K562 (cell line): ENCODE measurements at regions not wholly inside any gene's neighbourhood (a gene's known extent, or its start where the extent isn't known, plus 50 kb on each side); places are given as distances from the start of the nearest gene placed in this dataset.
A peak's percentile ranks its signal among the peaks of the same experiment; 100 is the strongest.

Experiments
- ASH1L ChIP-seq: fragments of 450-650 bp; IDR thresholded peaks from 2 replicates; pipeline ENCODE4 v1.6.1; 2018; ENCODE audit warnings: borderline replicate concordance, mild to moderate bottlenecking, low read depth; ENCODE audit not compliant: partially characterized antibody
- BDP1 ChIP-seq: IDR thresholded peaks from 3 replicates; pipeline ENCODE4 v1.6.1; 2011; ENCODE audit not compliant: insufficient read length, insufficient read depth
- FIP1L1 ChIP-seq: fragments of 200-400 bp; formaldehyde crosslinking; IDR thresholded peaks from 2 replicates; pipeline ENCODE4 v1.6.1; 2018; ENCODE audit warnings: mild to moderate bottlenecking, low read depth, low read length; ENCODE audit not compliant: poor library complexity, severe bottlenecking
- FOS ChIP-seq: IDR thresholded peaks from 3 replicates; pipeline ENCODE4 v1.6.1; 2011; ENCODE audit not compliant: insufficient read length; ENCODE audit errors: extremely low read depth
- HDGF ChIP-seq: fragments of 450-650 bp; IDR thresholded peaks from 2 replicates; pipeline ENCODE4 v1.6.1; 2016
- RBM22 ChIP-seq: fragments of 200-400 bp; formaldehyde crosslinking; IDR thresholded peaks from 2 replicates; pipeline ENCODE4 v1.6.1; 2018; ENCODE audit warnings: low read length, low read depth; ENCODE audit not compliant: poor library complexity, severe bottlenecking
- RBM34 ChIP-seq: fragments of 200-400 bp; formaldehyde crosslinking; IDR thresholded peaks from 2 replicates; pipeline ENCODE4 v1.6.1; 2018; ENCODE audit warnings: low read length, borderline replicate concordance; ENCODE audit not compliant: insufficient read depth
- SMARCC2 ChIP-seq: fragments of 450-650 bp; IDR thresholded peaks from 2 replicates; pipeline ENCODE4 v1.6.1; 2017; ENCODE audit warnings: antibody characterized with exemption, moderate library complexity, mild to moderate bottlenecking, low read depth
- SRSF1 ChIP-seq: fragments of 200-400 bp; formaldehyde crosslinking; IDR thresholded peaks from 2 replicates; pipeline ENCODE4 v1.6.1; 2017; ENCODE audit warnings: mild to moderate bottlenecking, low read depth, low read length, moderate library complexity
- ZC3H4 ChIP-seq: sonication (generic); formaldehyde crosslinking; IDR thresholded peaks from 2 replicates; pipeline ENCODE4 v1.9.0; 2021; ENCODE audit warnings: missing genetic modification reagents, borderline replicate concordance
- ZNF124 ChIP-seq: sonication (generic); formaldehyde crosslinking; IDR thresholded peaks from 2 replicates; pipeline ENCODE4 v1.8.1; 2022; ENCODE audit warnings: missing genetic modification reagents
- ZNF146 ChIP-seq: IDR thresholded peaks from one replicate; pipeline ENCODE4 v1.6.1; 2018; ENCODE audit warnings: missing compliant biosample characterization; ENCODE audit not compliant: unreplicated experiment
- ZNF507 ChIP-seq: conservative IDR thresholded peaks from 2 replicates; pipeline ENCODE4 v1.6.1; 2017; ENCODE audit warnings: missing genetic modification characterization, missing compliant biosample characterization
- ZNF551 ChIP-seq: fragments of 250-450 bp; sonication (Bioruptor Pico); IDR thresholded peaks from 2 replicates; pipeline ENCODE4 v1.5.0; 2021; ENCODE audit warnings: mild to moderate bottlenecking, moderate library complexity
- TF ChIP-seq, protein P1 (sequence below): fragments of 250-450 bp; sonication (Bioruptor Pico); IDR thresholded peaks from 2 replicates; pipeline ENCODE4 v1.4.0; 2020; ENCODE audit warnings: mild to moderate bottlenecking, moderate library complexity
- TF ChIP-seq, protein P2 (sequence below): fragments of 450-650 bp; formaldehyde crosslinking; IDR thresholded peaks from 2 replicates; pipeline ENCODE4 v1.4.0; 2020; ENCODE audit warnings: mild to moderate bottlenecking
- TF ChIP-seq, protein P3 (sequence below): fragments of 250-450 bp; sonication (Bioruptor Pico); IDR thresholded peaks from 2 replicates; pipeline ENCODE4 v1.8.0; 2021; ENCODE audit warnings: mild to moderate bottlenecking, moderate library complexity
- TF ChIP-seq, protein P4 (sequence below), 3 experiments: fragments of 200-800 bp in 1 of 3; fragments of 250-450 bp in 1 of 3; fragments of 450-650 bp in 1 of 3; sonication (Bioruptor Pico) in 1 of 3; sonication (Bioruptor generic) in 1 of 3; formaldehyde crosslinking in 1 of 3; IDR thresholded peaks; 2 replicates each; pipeline versions ENCODE4 v1.6.1 to v1.8.0; 2016 to 2022; ENCODE audit warnings: mild to moderate bottlenecking in 2 of 3, missing genetic modification characterization in 2 of 3, missing compliant biosample characterization in 1 of 3, moderate library complexity in 1 of 3

DNA sequence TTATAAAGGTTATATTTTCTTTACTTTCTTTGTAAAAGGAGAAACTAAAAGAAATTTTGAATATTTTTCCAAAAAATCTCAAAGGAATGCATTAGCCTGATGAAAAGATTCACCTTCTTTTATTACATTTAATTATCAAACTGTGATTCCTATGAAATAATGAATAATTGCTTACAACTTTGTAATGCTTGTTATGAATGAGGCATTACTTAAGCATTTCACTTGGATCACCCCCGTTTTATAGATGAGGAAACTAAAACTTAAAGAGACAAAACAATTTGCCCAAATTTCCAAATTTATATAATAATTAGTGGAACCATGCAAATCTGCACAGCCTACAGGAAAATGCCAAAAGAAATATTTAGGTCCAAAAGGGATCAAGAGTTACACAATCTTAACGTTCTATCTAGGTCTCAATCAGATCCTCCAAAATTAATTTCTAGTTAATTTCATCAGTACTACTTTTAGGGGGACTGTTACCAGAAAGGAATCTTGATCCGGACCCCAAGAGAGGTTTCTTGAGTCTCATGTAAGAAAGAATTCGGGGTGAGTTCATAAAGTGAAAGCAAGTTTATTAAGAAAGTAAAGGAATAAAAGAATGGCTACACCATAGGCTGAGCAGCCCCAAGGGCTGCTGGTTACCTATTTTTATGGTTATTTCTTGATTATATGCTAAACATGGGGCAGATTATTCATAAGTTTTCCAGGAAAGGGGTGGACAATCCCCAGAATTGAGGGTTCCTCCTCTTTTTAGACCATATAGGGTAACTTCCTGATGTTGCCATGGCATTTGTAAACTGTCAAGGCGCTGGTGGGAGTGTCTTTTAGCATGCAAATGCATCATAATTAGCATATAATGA lies 288.0 kb downstream of the ADGB start (continued):
- no peak for TF ChIP-seq SRSF1
- no peak for TF ChIP-seq RBM22
- TF ChIP-seq, protein P1, sequence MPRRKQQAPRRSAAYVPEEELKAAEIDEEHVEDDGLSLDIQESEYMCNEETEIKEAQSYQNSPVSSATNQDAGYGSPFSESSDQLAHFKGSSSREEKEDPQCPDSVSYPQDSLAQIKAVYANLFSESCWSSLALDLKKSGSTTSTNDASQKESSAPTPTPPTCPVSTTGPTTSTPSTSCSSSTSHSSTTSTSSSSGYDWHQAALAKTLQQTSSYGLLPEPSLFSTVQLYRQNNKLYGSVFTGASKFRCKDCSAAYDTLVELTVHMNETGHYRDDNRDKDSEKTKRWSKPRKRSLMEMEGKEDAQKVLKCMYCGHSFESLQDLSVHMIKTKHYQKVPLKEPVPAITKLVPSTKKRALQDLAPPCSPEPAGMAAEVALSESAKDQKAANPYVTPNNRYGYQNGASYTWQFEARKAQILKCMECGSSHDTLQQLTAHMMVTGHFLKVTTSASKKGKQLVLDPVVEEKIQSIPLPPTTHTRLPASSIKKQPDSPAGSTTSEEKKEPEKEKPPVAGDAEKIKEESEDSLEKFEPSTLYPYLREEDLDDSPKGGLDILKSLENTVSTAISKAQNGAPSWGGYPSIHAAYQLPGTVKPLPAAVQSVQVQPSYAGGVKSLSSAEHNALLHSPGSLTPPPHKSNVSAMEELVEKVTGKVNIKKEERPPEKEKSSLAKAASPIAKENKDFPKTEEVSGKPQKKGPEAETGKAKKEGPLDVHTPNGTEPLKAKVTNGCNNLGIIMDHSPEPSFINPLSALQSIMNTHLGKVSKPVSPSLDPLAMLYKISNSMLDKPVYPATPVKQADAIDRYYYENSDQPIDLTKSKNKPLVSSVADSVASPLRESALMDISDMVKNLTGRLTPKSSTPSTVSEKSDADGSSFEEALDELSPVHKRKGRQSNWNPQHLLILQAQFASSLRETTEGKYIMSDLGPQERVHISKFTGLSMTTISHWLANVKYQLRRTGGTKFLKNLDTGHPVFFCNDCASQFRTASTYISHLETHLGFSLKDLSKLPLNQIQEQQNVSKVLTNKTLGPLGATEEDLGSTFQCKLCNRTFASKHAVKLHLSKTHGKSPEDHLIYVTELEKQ: peak; percentile 85
- TF ChIP-seq, protein P2, sequence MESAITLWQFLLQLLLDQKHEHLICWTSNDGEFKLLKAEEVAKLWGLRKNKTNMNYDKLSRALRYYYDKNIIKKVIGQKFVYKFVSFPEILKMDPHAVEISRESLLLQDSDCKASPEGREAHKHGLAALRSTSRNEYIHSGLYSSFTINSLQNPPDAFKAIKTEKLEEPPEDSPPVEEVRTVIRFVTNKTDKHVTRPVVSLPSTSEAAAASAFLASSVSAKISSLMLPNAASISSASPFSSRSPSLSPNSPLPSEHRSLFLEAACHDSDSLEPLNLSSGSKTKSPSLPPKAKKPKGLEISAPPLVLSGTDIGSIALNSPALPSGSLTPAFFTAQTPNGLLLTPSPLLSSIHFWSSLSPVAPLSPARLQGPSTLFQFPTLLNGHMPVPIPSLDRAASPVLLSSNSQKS (CRISPR knock-in tag): no peak; the same call in none of the 2 replicates
- TF ChIP-seq FIP1L1: no peak
- TF ChIP-seq BDP1: no peak
- TF ChIP-seq, protein P3, sequence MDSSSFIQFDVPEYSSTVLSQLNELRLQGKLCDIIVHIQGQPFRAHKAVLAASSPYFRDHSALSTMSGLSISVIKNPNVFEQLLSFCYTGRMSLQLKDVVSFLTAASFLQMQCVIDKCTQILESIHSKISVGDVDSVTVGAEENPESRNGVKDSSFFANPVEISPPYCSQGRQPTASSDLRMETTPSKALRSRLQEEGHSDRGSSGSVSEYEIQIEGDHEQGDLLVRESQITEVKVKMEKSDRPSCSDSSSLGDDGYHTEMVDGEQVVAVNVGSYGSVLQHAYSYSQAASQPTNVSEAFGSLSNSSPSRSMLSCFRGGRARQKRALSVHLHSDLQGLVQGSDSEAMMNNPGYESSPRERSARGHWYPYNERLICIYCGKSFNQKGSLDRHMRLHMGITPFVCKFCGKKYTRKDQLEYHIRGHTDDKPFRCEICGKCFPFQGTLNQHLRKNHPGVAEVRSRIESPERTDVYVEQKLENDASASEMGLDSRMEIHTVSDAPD: peak; percentile 63
- no peak for TF ChIP-seq FOS
- TF ChIP-seq, protein P4, sequence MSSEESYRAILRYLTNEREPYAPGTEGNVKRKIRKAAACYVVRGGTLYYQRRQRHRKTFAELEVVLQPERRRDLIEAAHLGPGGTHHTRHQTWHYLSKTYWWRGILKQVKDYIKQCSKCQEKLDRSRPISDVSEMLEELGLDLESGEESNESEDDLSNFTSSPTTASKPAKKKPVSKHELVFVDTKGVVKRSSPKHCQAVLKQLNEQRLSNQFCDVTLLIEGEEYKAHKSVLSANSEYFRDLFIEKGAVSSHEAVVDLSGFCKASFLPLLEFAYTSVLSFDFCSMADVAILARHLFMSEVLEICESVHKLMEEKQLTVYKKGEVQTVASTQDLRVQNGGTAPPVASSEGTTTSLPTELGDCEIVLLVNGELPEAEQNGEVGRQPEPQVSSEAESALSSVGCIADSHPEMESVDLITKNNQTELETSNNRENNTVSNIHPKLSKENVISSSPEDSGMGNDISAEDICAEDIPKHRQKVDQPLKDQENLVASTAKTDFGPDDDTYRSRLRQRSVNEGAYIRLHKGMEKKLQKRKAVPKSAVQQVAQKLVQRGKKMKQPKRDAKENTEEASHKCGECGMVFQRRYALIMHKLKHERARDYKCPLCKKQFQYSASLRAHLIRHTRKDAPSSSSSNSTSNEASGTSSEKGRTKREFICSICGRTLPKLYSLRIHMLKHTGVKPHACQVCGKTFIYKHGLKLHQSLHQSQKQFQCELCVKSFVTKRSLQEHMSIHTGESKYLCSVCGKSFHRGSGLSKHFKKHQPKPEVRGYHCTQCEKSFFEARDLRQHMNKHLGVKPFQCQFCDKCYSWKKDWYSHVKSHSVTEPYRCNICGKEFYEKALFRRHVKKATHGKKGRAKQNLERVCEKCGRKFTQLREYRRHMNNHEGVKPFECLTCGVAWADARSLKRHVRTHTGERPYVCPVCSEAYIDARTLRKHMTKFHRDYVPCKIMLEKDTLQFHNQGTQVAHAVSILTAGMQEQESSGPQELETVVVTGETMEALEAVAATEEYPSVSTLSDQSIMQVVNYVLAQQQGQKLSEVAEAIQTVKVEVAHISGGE (CRISPR knock-in tag; IDR thresholded peaks at IDR 0.05): no peak
- TF ChIP-seq ZNF146: no peak
- TF ChIP-seq ZNF124 (CRISPR knock-in tag): no peak
- TF ChIP-seq ZNF507 (tag): no peak
- TF ChIP-seq ZC3H4 (CRISPR knock-in tag): no peak
- no peak for TF ChIP-seq RBM34
- TF ChIP-seq ASH1L: no peak
- peak; percentile 54; the same call in 1 of the 2 replicates for TF ChIP-seq SMARCC2
- TF ChIP-seq HDGF: no peak
- TF ChIP-seq ZNF551 (CRISPR knock-in tag): no peak
